ENCODE measurements at regions not wholly inside any gene's neighbourhood (a gene's known extent, or its start where the extent isn't known, plus 50 kb on each side); places are given as distances from the start of the nearest gene placed in this dataset.

DNA sequence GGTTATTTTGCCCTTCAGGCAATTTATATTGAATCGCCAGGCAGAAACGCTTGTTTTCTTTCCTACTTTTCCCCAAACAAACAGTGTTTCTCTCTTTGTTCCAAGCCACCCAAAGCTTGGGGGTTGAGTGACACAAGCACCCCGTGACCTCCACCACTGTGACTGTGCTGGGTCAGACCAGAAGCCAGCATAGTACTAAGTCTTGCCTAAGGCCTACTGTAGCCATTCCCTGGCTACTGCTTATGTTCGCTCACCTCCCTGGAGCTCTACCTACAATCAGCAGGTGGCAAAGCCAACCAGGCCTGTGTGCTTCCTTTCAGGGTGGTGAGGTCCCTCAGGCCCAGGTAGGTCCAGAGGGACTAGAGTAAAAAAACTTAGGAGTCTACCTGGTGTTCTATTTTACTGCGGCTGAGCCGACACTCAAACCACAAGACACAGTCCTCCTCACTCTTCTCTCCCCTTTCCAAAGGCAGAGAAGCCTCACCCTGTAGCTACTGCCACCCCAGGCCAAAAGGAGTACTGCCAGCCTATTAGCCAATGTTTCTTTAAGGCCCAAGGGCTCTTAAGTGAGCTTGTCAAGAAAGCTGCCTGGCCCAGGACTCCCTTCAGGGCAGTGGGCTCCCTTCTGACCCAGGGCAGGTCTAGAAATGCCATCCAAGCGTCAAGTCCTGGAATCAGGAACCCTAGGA lies 411.8 kb upstream of the MIS18BP1 start:
- no peak overlapping the region for H2AK9ac ChIP-seq (replicated peaks; ENCODE audit: low read depth, low read length, poor library complexity)
- ChIA-PET CTCF (no interaction called here), POLR2A (ENCODE audit: unreplicated experiment) (no interaction called here)
- no peak overlapping the region for H4K8ac ChIP-seq (ENCODE audit: low read depth in 2 of 2, low read length in 2 of 2)
- H3K9me3 ChIP-seq (ENCODE audit: control insufficient read depth, insufficient read depth, low read length): peaks cover 3% of the 10 kb centered on the region; the same call in 1 of the 2 replicates
- in situ Hi-C loops (cut with MboI; ENCODE audit: low sequenced_read_pairs): no loop called here
- no peak overlapping the region for H2BK15ac ChIP-seq (ENCODE audit: low read depth, low read length)
- dilution Hi-C loops (cut with HindIII; ENCODE audit: low sequenced_read_pairs, unreplicated experiment): no loop called here
- H3K23ac ChIP-seq (ENCODE audit: low read depth, low read length): no peak overlapping the region
- H3K14ac ChIP-seq (replicated peaks; ENCODE audit: low read depth, low read length): no peak overlapping the region
- H3K36me3 ChIP-seq (ENCODE audit: control insufficient read depth, insufficient read depth, low read length): no peaks in the 10 kb centered on the region
- no peak overlapping the region for H2AFZ ChIP-seq (replicated peaks; ENCODE audit: low read length, poor library complexity)
- H3K4me2 ChIP-seq (ENCODE audit: low read depth, low read length): no peak overlapping the region
- H4K20me1 ChIP-seq (ENCODE audit: insufficient read depth, low read length): no peaks in the 10 kb centered on the region
- ATAC-seq (ENCODE audit: low read depth) (no peak), DNase-seq (no peak)
- H2BK120ac ChIP-seq (ENCODE audit: low read depth, low read length): no peak overlapping the region
- H3K4ac ChIP-seq (ENCODE audit: low read depth, low read length): no peak overlapping the region
- no peaks in the 10 kb centered on the region for H3K27me3 ChIP-seq (ENCODE audit: control insufficient read depth, insufficient read depth, low read length)
- TF ChIP-seq SMC3 (IDR thresholded peaks at IDR 0.05; ENCODE audit: low read depth, low read length) (no peak), RAD21 (IDR thresholded peaks at IDR 0.05; ENCODE audit: low read length) (no peak), MAFK (IDR thresholded peaks at IDR 0.05; ENCODE audit: low read depth, low read length) (no peak), BHLHE40 (IDR thresholded peaks at IDR 0.05; ENCODE audit: low read depth, low read length) (no peak), CEBPB (IDR thresholded peaks at IDR 0.05; ENCODE audit: low read depth, low read length) (no peak), RCOR1 (IDR thresholded peaks at IDR 0.05; ENCODE audit: insufficient replicate concordance, low read length) (no peak), CHD1 (IDR thresholded peaks at IDR 0.05; ENCODE audit: low read depth, low read length) (no peak), RFX5 (IDR thresholded peaks at IDR 0.05; ENCODE audit: low read depth, low read length) (no peak), MAZ (IDR thresholded peaks at IDR 0.05; ENCODE audit: borderline replicate concordance, low read depth, low read length) (no peak), NFE2L2 (IDR thresholded peaks at IDR 0.05; ENCODE audit: low read depth, low read length) (no peak), MXI1 (IDR thresholded peaks at IDR 0.05; ENCODE audit: borderline replicate concordance, low read depth, low read length) (no peak)
- TF ChIP-seq, protein P1, sequence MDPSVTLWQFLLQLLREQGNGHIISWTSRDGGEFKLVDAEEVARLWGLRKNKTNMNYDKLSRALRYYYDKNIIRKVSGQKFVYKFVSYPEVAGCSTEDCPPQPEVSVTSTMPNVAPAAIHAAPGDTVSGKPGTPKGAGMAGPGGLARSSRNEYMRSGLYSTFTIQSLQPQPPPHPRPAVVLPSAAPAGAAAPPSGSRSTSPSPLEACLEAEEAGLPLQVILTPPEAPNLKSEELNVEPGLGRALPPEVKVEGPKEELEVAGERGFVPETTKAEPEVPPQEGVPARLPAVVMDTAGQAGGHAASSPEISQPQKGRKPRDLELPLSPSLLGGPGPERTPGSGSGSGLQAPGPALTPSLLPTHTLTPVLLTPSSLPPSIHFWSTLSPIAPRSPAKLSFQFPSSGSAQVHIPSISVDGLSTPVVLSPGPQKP (IDR thresholded peaks at IDR 0.05; ENCODE audit: borderline replicate concordance, low read depth, low read length): no peak
- TF ChIP-seq, protein P2, sequence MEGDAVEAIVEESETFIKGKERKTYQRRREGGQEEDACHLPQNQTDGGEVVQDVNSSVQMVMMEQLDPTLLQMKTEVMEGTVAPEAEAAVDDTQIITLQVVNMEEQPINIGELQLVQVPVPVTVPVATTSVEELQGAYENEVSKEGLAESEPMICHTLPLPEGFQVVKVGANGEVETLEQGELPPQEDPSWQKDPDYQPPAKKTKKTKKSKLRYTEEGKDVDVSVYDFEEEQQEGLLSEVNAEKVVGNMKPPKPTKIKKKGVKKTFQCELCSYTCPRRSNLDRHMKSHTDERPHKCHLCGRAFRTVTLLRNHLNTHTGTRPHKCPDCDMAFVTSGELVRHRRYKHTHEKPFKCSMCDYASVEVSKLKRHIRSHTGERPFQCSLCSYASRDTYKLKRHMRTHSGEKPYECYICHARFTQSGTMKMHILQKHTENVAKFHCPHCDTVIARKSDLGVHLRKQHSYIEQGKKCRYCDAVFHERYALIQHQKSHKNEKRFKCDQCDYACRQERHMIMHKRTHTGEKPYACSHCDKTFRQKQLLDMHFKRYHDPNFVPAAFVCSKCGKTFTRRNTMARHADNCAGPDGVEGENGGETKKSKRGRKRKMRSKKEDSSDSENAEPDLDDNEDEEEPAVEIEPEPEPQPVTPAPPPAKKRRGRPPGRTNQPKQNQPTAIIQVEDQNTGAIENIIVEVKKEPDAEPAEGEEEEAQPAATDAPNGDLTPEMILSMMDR (conservative IDR thresholded peaks at IDR 0.05; ENCODE audit: low read depth, low read length): no peak
- no peaks in the 10 kb centered on the region for H3K4me1 ChIP-seq (ENCODE audit: control insufficient read depth, insufficient read depth, low read length)
- no peak overlapping the region for H4K5ac ChIP-seq (ENCODE audit: low read depth, low read length)
- intact Hi-C loops (cut with micrococcal nuclease): no loop called here
- H4K91ac ChIP-seq (ENCODE audit: insufficient read depth, low read depth, low read length): no peak overlapping the region
- H2BK5ac ChIP-seq (ENCODE audit: low read depth, low read length, poor library complexity, severe bottlenecking): no peak overlapping the region
- 80% methylated on average over 1 of the region's 7 CpGs; no CpG with 5 or more reads in 1 of the 2 experiments for WGBS, 2 experiments (ENCODE audit: extremely low coverage in 2 of 2, insufficient read length in 1 of 2)
- H3K56ac ChIP-seq (ENCODE audit: extremely low read depth, insufficient read depth, low read length): no peak overlapping the region
- H2BK20ac ChIP-seq (ENCODE audit: low read depth, low read length): no peak overlapping the region
- no peak overlapping the region for H2AK5ac ChIP-seq (ENCODE audit: low read depth, low read length)
- no peaks in the 10 kb centered on the region for H3K9me1 ChIP-seq (ENCODE audit: insufficient read depth, low read length)
- no peak overlapping the region for H3K27ac ChIP-seq (ENCODE audit: insufficient read depth, low read length)
- no peak overlapping the region for H3K4me3 ChIP-seq (ENCODE audit: insufficient read depth, low read depth, low read length)
- H3K79me1 ChIP-seq (ENCODE audit: low read depth in 1 of 2, low read length in 2 of 2): no peaks in the 10 kb centered on the region
- no TSS peak for BruUV-seq (replicated peaks)
- H3K18ac ChIP-seq (ENCODE audit: low read depth, low read length): no peak overlapping the region
- H3K9ac ChIP-seq (ENCODE audit: low read depth, low read length): no peak overlapping the region
